ENCODE measurements at regions not wholly inside any gene's neighbourhood (a gene's known extent, or its start where the extent isn't known, plus 50 kb on each side); places are given as distances from the start of the nearest gene placed in this dataset.

DNA sequence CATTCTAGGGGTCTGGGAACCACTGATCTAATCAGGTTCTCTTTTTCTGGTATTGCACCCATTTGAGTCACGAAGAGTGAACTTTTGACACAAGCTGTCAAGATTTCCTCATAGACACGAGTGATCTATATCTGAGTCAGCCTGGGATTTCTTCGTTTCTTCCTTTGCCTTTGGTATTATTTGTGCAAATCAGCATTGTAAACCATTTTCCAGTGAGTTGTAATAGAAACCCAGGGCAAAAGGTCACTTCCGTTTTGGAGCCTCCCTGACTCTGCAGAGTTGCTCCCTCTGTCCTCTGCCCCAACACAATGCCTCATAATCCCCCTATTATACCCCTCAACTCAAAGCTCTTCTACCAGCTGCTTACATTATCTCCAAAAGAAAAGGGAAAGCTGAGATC, 615.1 kb downstream of the EFNB2 start:
- peak; percentile 78 for DNase-seq (ENCODE audit: low read depth, low spot score)
- H3K4me2 ChIP-seq (ENCODE audit: low read length) = peak overlapping the region; percentile 76
- intact Hi-C loops (cut with micrococcal nuclease) = loop anchor here (1.0 kb wide), 1 partner anchor 613 kb away; no protein-coding TSS in a partner anchor
- H3K27me3 ChIP-seq (ENCODE audit: insufficient read depth, low read length) = no peaks in the 10 kb centered on the region
- H3K4me3 ChIP-seq (replicated peaks in 1 of 2; ENCODE audit: low read depth in 1 of 2, low read length in 2 of 2) = 0 out of 4 replicates have a peak overlapping the region, but pooled peaks of 1 of the 2 experiments have one; percentile 0
- H3K27ac ChIP-seq (ENCODE audit: low read depth, low read length) = peak overlapping the region; percentile 75; the same call in 1 of the 2 replicates
- POLR2A ChIA-PET = no interaction called here
- CTCF ChIA-PET = no interaction called here
- H3K9me2 ChIP-seq (ENCODE audit: insufficient read depth) = no peaks in the 10 kb centered on the region
- ATAC-seq = no peak; the same call in 1 of the 2 replicates
- no peaks in the 10 kb centered on the region for H3K79me2 ChIP-seq (ENCODE audit: insufficient read depth, low read length)
- H3K36me3 ChIP-seq (ENCODE audit: control insufficient read depth in 1 of 2, insufficient read depth in 2 of 2, low read length in 2 of 2) = no peaks in the 10 kb centered on the region
- no TSS peak for BruUV-seq (replicated peaks)
- peak overlapping the region; percentile 63 for H2AFZ ChIP-seq (ENCODE audit: low read depth, low read length, poor library complexity, severe bottlenecking)
- H3K4me1 ChIP-seq (ENCODE audit: control insufficient read depth in 1 of 2, insufficient read depth in 2 of 2, low read length in 2 of 2) = peaks cover 22 to 36% of the 10 kb centered on the region in 2 experiments
- TF ChIP-seq JUND (IDR thresholded peaks at IDR 0.05) (peak; percentile 72), SP1 (IDR thresholded peaks at IDR 0.05; ENCODE audit: low read depth) (peak; percentile 89), EZH2 (IDR thresholded peaks at IDR 0.05) (no peak), SRF (IDR thresholded peaks at IDR 0.05; ENCODE audit: low read depth) (peak; percentile 46; the same call in 1 of the 2 replicates), POLR2AphosphoS5 (IDR thresholded peaks at IDR 0.05; ENCODE audit: low read depth, low read length) (peak; percentile 66; the same call in 1 of the 2 replicates), CEBPB (IDR thresholded peaks at IDR 0.05; ENCODE audit: low read depth) (peak; percentile 95), CBX3 (IDR thresholded peaks at IDR 0.05; ENCODE audit: low read depth) (0 out of 2 replicates have a peak, but pooled peaks have one; percentile 52), TCF7L2 (IDR thresholded peaks at IDR 0.05; ENCODE audit: borderline replicate concordance, extremely low read depth, insufficient read depth, insufficient read length) (no peak), RAD21 (IDR thresholded peaks at IDR 0.05; ENCODE audit: low read depth) (peak; percentile 24), FOSL1 (IDR thresholded peaks at IDR 0.05; ENCODE audit: low read depth) (peak; percentile 83), MAX (IDR thresholded peaks at IDR 0.05) (peak; percentile 32; the same call in 1 of the 2 replicates), EZH2phosphoT487 (IDR thresholded peaks at IDR 0.05; ENCODE audit: borderline replicate concordance) (no peak)
- RAD21 ChIA-PET (ENCODE audit: low non-redundant PET in 1 of 2, low total read pairs in 2 of 2, uncharacterized antibody in 2 of 2, unreplicated experiment in 2 of 2) = no interaction called here
- H4K20me1 ChIP-seq (ENCODE audit: insufficient read depth) = no peaks in the 10 kb centered on the region
- 0 out of 2 replicates have a peak overlapping the region, but pooled peaks have one; percentile 1 for H3K9ac ChIP-seq (ENCODE audit: low read length)
- H3K9me3 ChIP-seq (ENCODE audit: control insufficient read depth in 1 of 2, insufficient read depth in 1 of 2, low read depth in 1 of 2, low read length in 2 of 2) = no peaks in the 10 kb centered on the region

All from HCT116 (cell line).